ENCODE measurements at regions not wholly inside any gene's neighbourhood (a gene's known extent, or its start where the extent isn't known, plus 50 kb on each side); places are given as distances from the start of the nearest gene placed in this dataset.

DNA sequence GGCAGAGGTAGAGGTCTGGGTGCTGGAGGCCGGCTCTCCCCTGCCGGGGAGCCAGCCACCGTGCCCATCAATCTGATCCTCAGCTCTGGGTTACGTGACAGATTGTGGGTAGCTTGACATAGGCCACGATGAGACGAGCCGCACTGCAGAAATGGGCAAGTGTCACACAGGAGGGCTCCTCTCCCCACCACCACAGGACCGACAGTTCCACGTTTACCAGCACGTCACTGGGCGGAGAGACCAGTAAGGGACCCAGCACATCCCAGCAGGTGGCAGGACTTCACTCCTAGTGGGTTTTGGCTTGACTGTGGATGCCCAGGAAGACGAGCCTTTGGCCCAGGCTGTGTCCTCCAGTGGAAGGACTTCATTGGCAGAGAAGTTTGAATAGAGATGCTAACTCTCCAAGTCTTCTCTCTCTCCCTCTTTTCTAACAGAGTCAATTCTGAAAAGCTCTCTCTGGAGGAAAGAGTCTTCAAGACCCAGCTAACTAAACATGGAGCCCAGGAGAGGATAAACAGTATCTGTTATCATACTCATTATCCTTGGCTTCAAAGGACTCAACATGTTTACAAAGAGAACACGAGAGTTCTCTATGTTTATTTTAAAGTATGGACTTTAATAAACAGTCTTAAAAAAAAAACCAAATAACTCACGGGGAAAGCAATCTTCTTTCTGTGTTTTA is 129.3 kb upstream of the JCAD start:
- TF ChIP-seq POLR2A (IDR thresholded peaks at IDR 0.05), result no peak
- TF ChIP-seq EP300 (IDR thresholded peaks at IDR 0.05), result no peak
